SHP77 treated with DMSO at 0.1 percent for 48 hours (cell line): ENCODE measurements at regions not wholly inside any gene's neighbourhood (a gene's known extent, or its start where the extent isn't known, plus 50 kb on each side); places are given as distances from the start of the nearest gene placed in this dataset.

Experiments
- DNase-seq: peaks from one replicate; lab custom pipeline; 2025; lab: John Stamatoyannopoulos, UW

- no peak for DNase-seq
Measured at GRCh38 chr1:53378061-53378460, 50.2 kb upstream of the LRP8 start.

- no peak for DNase-seq
Measured at GRCh38 chr1:53378932-53379661, 51.2 kb upstream of the LRP8 start.

GRCh38 chr1:53379662-53380002 is 51.8 kb upstream of the LRP8 start:
- DNase-seq = no peak

GRCh38 chr1:53380296-53380695 is 52.4 kb upstream of the LRP8 start:
- no peak for DNase-seq

- DNase-seq = no peak
Measured at GRCh38 chr1:53381790-53382401, 54.0 kb upstream of the LRP8 start.

GRCh38 chr1:53383136-53383870 is 55.4 kb upstream of the LRP8 start:
- DNase-seq = no peak

- no peak for DNase-seq
Measured at GRCh38 chr1:53384796-53385195, 56.9 kb upstream of the LRP8 start.

- no peak for DNase-seq
Measured at GRCh38 chr1:53385276-53386225, 57.7 kb upstream of the LRP8 start.

- DNase-seq = no peak
Measured at GRCh38 chr1:53388963-53389362, 61.1 kb upstream of the LRP8 start.

- no peak for DNase-seq
Measured at GRCh38 chr1:53390261-53390660, 62.4 kb upstream of the LRP8 start.

- no peak for DNase-seq
Measured at GRCh38 chr1:53390736-53391135, 62.9 kb upstream of the LRP8 start.

- no peak for DNase-seq
Measured at GRCh38 chr1:53391296-53391695, 63.4 kb upstream of the LRP8 start.

GRCh38 chr1:53391982-53392381 is 64.1 kb upstream of the LRP8 start:
- DNase-seq = no peak

- DNase-seq = no peak
Measured at GRCh38 chr1:53392460-53392859, 64.6 kb upstream of the LRP8 start.

GRCh38 chr1:53393325-53393792 is 65.5 kb upstream of the LRP8 start:
- DNase-seq = peak; percentile 35

GRCh38 chr1:53394306-53394705 is 64.9 kb upstream of the DMRTB1 start:
- no peak for DNase-seq

GRCh38 chr1:53395671-53396215 is 63.5 kb upstream of the DMRTB1 start:
- DNase-seq = no peak

GRCh38 chr1:53396573-53397268 is 62.5 kb upstream of the DMRTB1 start:
- DNase-seq = no peak

GRCh38 chr1:53398091-53398490 is 61.1 kb upstream of the DMRTB1 start:
- no peak for DNase-seq

- no peak for DNase-seq
Measured at GRCh38 chr1:53398576-53399365, 60.4 kb upstream of the DMRTB1 start.
